Panc1 (cell line): ENCODE measurements at regions not wholly inside any gene's neighbourhood (a gene's known extent, or its start where the extent isn't known, plus 50 kb on each side); places are given as distances from the start of the nearest gene placed in this dataset.

Source experiments
- ATAC-seq: fragments of 200-7000 bp; cut with Tn5 transposase; 2 replicates; pipeline ENCODE4 v1.9.1; 2020; ENCODE audit warnings: mild to moderate bottlenecking, moderate library complexity
- BruUV-seq: library from RNA; stranded (reverse); fragments of 400-500 nt; replicated peaks from 2 replicates; lab custom pipeline; 2021; lab: Mats Ljungman, UMichigan
- CTCF ChIA-PET: fragments of 300-600 bp; sonication (Branson Sonifier 250); formaldehyde crosslinking; loops from one replicate; lab custom pipeline; 2022; ENCODE audit warnings: antibody characterized with exemption; lab: Charles Lee
- POLR2A ChIA-PET: fragments of 300-600 bp; sonication (Branson Sonifier 250); formaldehyde crosslinking; loops from one replicate; lab custom pipeline; 2022; ENCODE audit warnings: antibody characterized with exemption; lab: Charles Lee
- DNase-seq: peaks from one replicate; pipeline ENCODE4 v3.0.0-alpha.2; 2010; ENCODE audit warnings: low read depth, low spot score
- H3K27ac ChIP-seq: 2 replicates; pipeline ENCODE4 v1.5.1; 2011; ENCODE audit warnings: mild to moderate bottlenecking, low read length, inconsistent platforms
- H3K27me3 ChIP-seq: fragments of 200-500 bp; sonication (Bioruptor generic); 2 replicates; pipeline ENCODE4 v1.6.0; 2014; ENCODE audit warnings: low read length, inconsistent platforms; ENCODE audit not compliant: control insufficient read depth, insufficient read depth
- H3K36me3 ChIP-seq: fragments of 200-500 bp; sonication (Bioruptor generic); 2 replicates; pipeline ENCODE4 v1.5.1; 2014; ENCODE audit warnings: inconsistent platforms, mild to moderate bottlenecking, low read length, moderate library complexity; ENCODE audit not compliant: control insufficient read depth, insufficient read depth
- H3K4me1 ChIP-seq: 2 replicates; pipeline ENCODE4 v1.5.1; 2011; ENCODE audit warnings: inconsistent platforms, mild to moderate bottlenecking, low read length, moderate library complexity; ENCODE audit not compliant: control insufficient read depth, insufficient read depth
- H3K4me3 ChIP-seq, 2 experiments: 2 replicates each; pipeline ENCODE4 v1.5.1; 2011 to 2012; ENCODE audit warnings: low read depth in 2 of 2, low read length in 2 of 2, mild to moderate bottlenecking in 2 of 2, inconsistent platforms in 1 of 2, moderate library complexity in 1 of 2
- H3K9me3 ChIP-seq: fragments of 200-500 bp; sonication (Bioruptor generic); 2 replicates; pipeline ENCODE4 v1.5.1; 2014; ENCODE audit warnings: low read depth, mild to moderate bottlenecking, inconsistent platforms, low read length, moderate library complexity; ENCODE audit not compliant: control insufficient read depth, insufficient read depth
- POLR2AphosphoS5 ChIP-seq: IDR thresholded peaks from 2 replicates; pipeline ENCODE4 v1.6.1; 2012; ENCODE audit warnings: mild to moderate bottlenecking, low read depth, low read length, moderate library complexity
- SIN3A ChIP-seq: IDR thresholded peaks from 2 replicates; pipeline ENCODE4 v1.6.1; 2012; ENCODE audit warnings: low read depth, mild to moderate bottlenecking, low read length, moderate library complexity, borderline replicate concordance; ENCODE audit not compliant: insufficient read depth
- TCF7L2 ChIP-seq: IDR thresholded peaks from 2 replicates; pipeline ENCODE4 v1.6.1; 2011; ENCODE audit warnings: mild to moderate bottlenecking, low read depth, low read length, inconsistent platforms
- in situ Hi-C: cut with HindIII; loops from 2 replicates; pipeline ENCODE4 v1.10.0; 2016; ENCODE audit warnings: low sequenced_read_pairs, low pct_unique_long_range_greater_than_20kb
- intact Hi-C: fragments of 100-400 bp; cut with micrococcal nuclease; formaldehyde crosslinking; loops from one replicate; pipeline ENCODE4 v1.10.0; 2022; ENCODE audit not compliant: unreplicated experiment
- TF ChIP-seq, protein P1 (sequence below), 2 experiments: IDR thresholded peaks; 2 replicates each; pipeline ENCODE4 v1.6.1; 2011 to 2012; ENCODE audit warnings: low read depth in 2 of 2, control low read depth in 1 of 2, low read length in 1 of 2, mild to moderate bottlenecking in 1 of 2, moderate library complexity in 1 of 2; ENCODE audit not compliant: insufficient read depth in 1 of 2
- TF ChIP-seq, protein P2 (sequence below): fragments of 450-650 bp; IDR thresholded peaks from 2 replicates; pipeline ENCODE4 v1.5.1; 2017; ENCODE audit warnings: mild to moderate bottlenecking

GRCh38 chr2:18814387-18814786 lies 225.0 kb upstream of the NT5C1B start:
- H3K9me3 ChIP-seq = no peaks in the 10 kb centered on the region
- no peak overlapping the region for H3K27ac ChIP-seq
- H3K27me3 ChIP-seq = no peaks in the 10 kb centered on the region
- TF ChIP-seq POLR2AphosphoS5 (no peak), SIN3A (no peak), TCF7L2 (no peak)
- TF ChIP-seq, protein P1, sequence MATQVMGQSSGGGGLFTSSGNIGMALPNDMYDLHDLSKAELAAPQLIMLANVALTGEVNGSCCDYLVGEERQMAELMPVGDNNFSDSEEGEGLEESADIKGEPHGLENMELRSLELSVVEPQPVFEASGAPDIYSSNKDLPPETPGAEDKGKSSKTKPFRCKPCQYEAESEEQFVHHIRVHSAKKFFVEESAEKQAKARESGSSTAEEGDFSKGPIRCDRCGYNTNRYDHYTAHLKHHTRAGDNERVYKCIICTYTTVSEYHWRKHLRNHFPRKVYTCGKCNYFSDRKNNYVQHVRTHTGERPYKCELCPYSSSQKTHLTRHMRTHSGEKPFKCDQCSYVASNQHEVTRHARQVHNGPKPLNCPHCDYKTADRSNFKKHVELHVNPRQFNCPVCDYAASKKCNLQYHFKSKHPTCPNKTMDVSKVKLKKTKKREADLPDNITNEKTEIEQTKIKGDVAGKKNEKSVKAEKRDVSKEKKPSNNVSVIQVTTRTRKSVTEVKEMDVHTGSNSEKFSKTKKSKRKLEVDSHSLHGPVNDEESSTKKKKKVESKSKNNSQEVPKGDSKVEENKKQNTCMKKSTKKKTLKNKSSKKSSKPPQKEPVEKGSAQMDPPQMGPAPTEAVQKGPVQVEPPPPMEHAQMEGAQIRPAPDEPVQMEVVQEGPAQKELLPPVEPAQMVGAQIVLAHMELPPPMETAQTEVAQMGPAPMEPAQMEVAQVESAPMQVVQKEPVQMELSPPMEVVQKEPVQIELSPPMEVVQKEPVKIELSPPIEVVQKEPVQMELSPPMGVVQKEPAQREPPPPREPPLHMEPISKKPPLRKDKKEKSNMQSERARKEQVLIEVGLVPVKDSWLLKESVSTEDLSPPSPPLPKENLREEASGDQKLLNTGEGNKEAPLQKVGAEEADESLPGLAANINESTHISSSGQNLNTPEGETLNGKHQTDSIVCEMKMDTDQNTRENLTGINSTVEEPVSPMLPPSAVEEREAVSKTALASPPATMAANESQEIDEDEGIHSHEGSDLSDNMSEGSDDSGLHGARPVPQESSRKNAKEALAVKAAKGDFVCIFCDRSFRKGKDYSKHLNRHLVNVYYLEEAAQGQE (IDR thresholded peaks at IDR 0.05; ENCODE audit: insufficient read depth in 1 of 2, low read depth in 2 of 2, low read length in 1 of 2) = no peak
- TF ChIP-seq, protein P2, sequence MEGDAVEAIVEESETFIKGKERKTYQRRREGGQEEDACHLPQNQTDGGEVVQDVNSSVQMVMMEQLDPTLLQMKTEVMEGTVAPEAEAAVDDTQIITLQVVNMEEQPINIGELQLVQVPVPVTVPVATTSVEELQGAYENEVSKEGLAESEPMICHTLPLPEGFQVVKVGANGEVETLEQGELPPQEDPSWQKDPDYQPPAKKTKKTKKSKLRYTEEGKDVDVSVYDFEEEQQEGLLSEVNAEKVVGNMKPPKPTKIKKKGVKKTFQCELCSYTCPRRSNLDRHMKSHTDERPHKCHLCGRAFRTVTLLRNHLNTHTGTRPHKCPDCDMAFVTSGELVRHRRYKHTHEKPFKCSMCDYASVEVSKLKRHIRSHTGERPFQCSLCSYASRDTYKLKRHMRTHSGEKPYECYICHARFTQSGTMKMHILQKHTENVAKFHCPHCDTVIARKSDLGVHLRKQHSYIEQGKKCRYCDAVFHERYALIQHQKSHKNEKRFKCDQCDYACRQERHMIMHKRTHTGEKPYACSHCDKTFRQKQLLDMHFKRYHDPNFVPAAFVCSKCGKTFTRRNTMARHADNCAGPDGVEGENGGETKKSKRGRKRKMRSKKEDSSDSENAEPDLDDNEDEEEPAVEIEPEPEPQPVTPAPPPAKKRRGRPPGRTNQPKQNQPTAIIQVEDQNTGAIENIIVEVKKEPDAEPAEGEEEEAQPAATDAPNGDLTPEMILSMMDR = no peak
- H3K36me3 ChIP-seq = no peaks in the 10 kb centered on the region
- no peak for ATAC-seq
- in situ Hi-C loops = no loop called here
- ChIA-PET CTCF (no interaction called here), POLR2A (no interaction called here)
- no peak overlapping the region for H3K4me3 ChIP-seq
- no peaks in the 10 kb centered on the region for H3K4me1 ChIP-seq
- intact Hi-C loops = no loop called here
- no TSS peak for BruUV-seq
- no peak for DNase-seq

- no peaks in the 10 kb centered on the region for H3K36me3 ChIP-seq
- H3K4me1 ChIP-seq = no peaks in the 10 kb centered on the region
- intact Hi-C loops (no loop called here), in situ Hi-C loops (no loop called here)
- ChIA-PET POLR2A (no interaction called here), CTCF (interaction anchor here (0.6 kb wide), 1 partner anchor 16 kb away, joined by 3 read pairs; no protein-coding TSS in a partner anchor)
- no peaks in the 10 kb centered on the region for H3K9me3 ChIP-seq
- TF ChIP-seq SIN3A (no peak), POLR2AphosphoS5 (no peak)
- H3K27ac ChIP-seq = no peak overlapping the region
- DNase-seq = no peak
- BruUV-seq = no TSS peak
- H3K27me3 ChIP-seq = no peaks in the 10 kb centered on the region
- no peak for ATAC-seq
- H3K4me3 ChIP-seq = no peak overlapping the region
Measured at GRCh38 chr2:18804536-18804935, 215.2 kb upstream of the NT5C1B start.

DNA sequence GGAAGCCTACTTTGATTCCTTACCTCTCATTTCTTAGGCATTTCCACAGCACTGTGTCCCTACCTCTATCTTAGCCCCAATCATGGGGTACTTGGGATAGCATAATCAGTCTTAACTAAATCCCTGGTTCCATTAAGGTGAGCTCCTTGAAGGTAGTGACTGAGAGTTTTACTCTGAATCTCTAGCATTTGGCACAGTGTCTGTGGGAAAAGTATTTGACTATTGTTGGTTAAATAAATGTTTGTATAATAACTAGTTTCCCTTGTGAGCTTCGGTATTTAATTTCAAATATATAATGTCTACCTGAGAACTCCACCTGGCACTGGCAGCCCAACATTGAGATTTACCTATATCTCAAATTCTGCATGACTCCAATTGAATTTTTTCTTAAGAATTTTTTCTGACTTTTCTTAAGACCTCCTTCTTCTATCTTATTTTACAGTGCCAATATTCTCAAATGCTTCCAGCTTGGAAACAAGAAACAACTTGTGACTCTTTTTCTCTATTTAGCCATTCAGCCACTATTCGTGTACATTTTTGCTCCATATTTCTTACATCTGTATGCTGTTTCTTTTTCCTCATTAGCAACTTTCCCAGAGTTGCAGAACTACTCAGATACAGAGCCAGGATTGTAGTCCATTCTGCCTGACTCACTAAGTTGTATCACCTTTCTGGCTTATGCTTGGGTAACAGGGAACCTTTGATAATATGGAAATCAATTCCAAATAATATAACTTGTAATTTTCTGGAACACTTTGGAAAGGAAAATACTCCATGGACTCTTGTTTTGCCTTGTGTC lies 214.0 kb upstream of the NT5C1B start:
- DNase-seq = no peak
- no peak for ATAC-seq
- Histone ChIP-seq H3K27me3 (no peaks in the 10 kb centered on the region), H3K4me1 (no peaks in the 10 kb centered on the region), H3K36me3 (no peaks in the 10 kb centered on the region), H3K4me3 (no peak overlapping the region), H3K27ac (no peak overlapping the region), H3K9me3 (no peaks in the 10 kb centered on the region)
- in situ Hi-C loops = no loop called here
- BruUV-seq = no TSS peak
- ChIA-PET CTCF (no interaction called here), POLR2A (no interaction called here)
- TF ChIP-seq TCF7L2 (no peak), SIN3A (no peak), POLR2AphosphoS5 (no peak)
- TF ChIP-seq, protein P1 (IDR thresholded peaks at IDR 0.05; ENCODE audit: insufficient read depth in 1 of 2, low read depth in 2 of 2, low read length in 1 of 2) = no peak
- TF ChIP-seq, protein P2 = no peak
- intact Hi-C loops = no loop called here
